GM18951 (cell line): ENCODE measurements at regions not wholly inside any gene's neighbourhood (a gene's known extent, or its start where the extent isn't known, plus 50 kb on each side); places are given as distances from the start of the nearest gene placed in this dataset.

Experiments
- POLR2A ChIP-seq: IDR thresholded peaks from 4 replicates; pipeline ENCODE4 v1.6.1; 2011; ENCODE audit warnings: mild to moderate bottlenecking; ENCODE audit not compliant: insufficient read length, insufficient read depth; ENCODE audit errors: extremely low read depth
- in situ Hi-C: fragments of 300-500 bp; cut with MboI; formaldehyde crosslinking; loops from one replicate; pipeline ENCODE4 v1.12.0; 2022; ENCODE audit warnings: low sequenced_read_pairs, mixed read lengths, inconsistent platforms; ENCODE audit not compliant: unreplicated experiment

- no peak for TF ChIP-seq POLR2A
- in situ Hi-C loops, result no loop called here
These were observed 883.9 kb downstream of the BRD1 start for GRCh38 chr22:48943567-48944432.

- in situ Hi-C loops, result no loop called here
These were observed 884.7 kb downstream of the BRD1 start for GRCh38 chr22:48942698-48943566.

GRCh38 chr22:48941903-48942575, 885.6 kb downstream of the BRD1 start:
- in situ Hi-C loops, result no loop called here
- no peak for TF ChIP-seq POLR2A

More at GRCh38 chr22:48942698-48943566, 884.7 kb downstream of the BRD1 start:
- no peak for TF ChIP-seq POLR2A

- TF ChIP-seq POLR2A, result no peak
- in situ Hi-C loops, result no loop called here
These were observed 886.4 kb downstream of the BRD1 start for GRCh38 chr22:48941033-48941902.

GRCh38 chr22:48940266-48941032, 887.2 kb downstream of the BRD1 start:
- in situ Hi-C loops, result no loop called here
- no peak for TF ChIP-seq POLR2A

- no peak for TF ChIP-seq POLR2A
- in situ Hi-C loops, result no loop called here
These were observed 888.0 kb downstream of the BRD1 start for GRCh38 chr22:48939441-48940265.

GRCh38 chr22:48938741-48939140, 888.9 kb downstream of the BRD1 start:
- no peak for TF ChIP-seq POLR2A
- in situ Hi-C loops, result no loop called here

GRCh38 chr22:48937032-48937639, 890.5 kb downstream of the BRD1 start:
- no peak for TF ChIP-seq POLR2A
- in situ Hi-C loops, result no loop called here

- TF ChIP-seq POLR2A, result no peak
- in situ Hi-C loops, result no loop called here
These were observed 891.3 kb downstream of the BRD1 start for GRCh38 chr22:48936391-48936790.

- no peak for TF ChIP-seq POLR2A
- in situ Hi-C loops, result no loop called here
These were observed 893.2 kb downstream of the BRD1 start for GRCh38 chr22:48934446-48934845.

GRCh38 chr22:48931452-48931851, 896.2 kb downstream of the BRD1 start:
- TF ChIP-seq POLR2A, result no peak
- in situ Hi-C loops, result no loop called here
